Esophagus (tissue), 2 donors: ENCODE measurements at regions not wholly inside any gene's neighbourhood (a gene's known extent, or its start where the extent isn't known, plus 50 kb on each side); places are given as distances from the start of the nearest gene placed in this dataset.
"Not testable (repeated sequence)": the region's sequence is repeated elsewhere in the genome, so short reads cannot be mapped to it uniquely, and the experiment has no call there.

ENCODE experiments used
- H3K27ac ChIP-seq, 2 donors: one replicate each; pipeline ENCODE4 v1.5.1; 2013; ENCODE audit warnings: low read depth in 2 of 2, mild to moderate bottlenecking in 2 of 2, inconsistent platforms in 1 of 2, low read length in 1 of 2, moderate library complexity in 1 of 2
- H3K27me3 ChIP-seq, 2 donors: one replicate each; pipeline ENCODE4 v1.6.1; 2013; ENCODE audit warnings: low read length in 2 of 2, control low read depth in 1 of 2, mild to moderate bottlenecking in 1 of 2; ENCODE audit not compliant: insufficient read depth in 2 of 2, control insufficient read depth in 1 of 2
- H3K36me3 ChIP-seq, 2 donors: one replicate each; pipeline ENCODE4 v1.6.1; 2013; ENCODE audit warnings: low read length in 1 of 2; ENCODE audit not compliant: control insufficient read depth in 2 of 2, insufficient read depth in 2 of 2
- H3K4me1 ChIP-seq, 2 donors: one replicate each; pipeline ENCODE4 v1.6.1; 2013; ENCODE audit warnings: low read length in 1 of 2; ENCODE audit not compliant: control insufficient read depth in 2 of 2, insufficient read depth in 2 of 2
- H3K4me3 ChIP-seq, 2 donors: one replicate each; pipeline ENCODE4 v1.5.1; 2013; ENCODE audit warnings: low read length in 2 of 2, mild to moderate bottlenecking in 2 of 2, low read depth in 1 of 2, moderate library complexity in 1 of 2
- H3K9me3 ChIP-seq, 2 donors: one replicate each; pipeline ENCODE4 v1.6.1; 2013; ENCODE audit warnings: mild to moderate bottlenecking in 2 of 2, low read depth in 1 of 2, low read length in 1 of 2, moderate library complexity in 1 of 2; ENCODE audit not compliant: control insufficient read depth in 2 of 2, insufficient read depth in 1 of 2
- WGBS, 2 donors: extraction: QIAGEN DNeasy Blood & Tissue Kit; methylation state at CpG; one replicate each; pipeline ENCODE4 v1.1.7; 2013; 5-methylcytosine and 5-hydroxymethylcytosine counted together
- donor health status: healthy with polysubstance abuse.
- donor health status: Bipolar disorder and iron deficiency.

- Histone ChIP-seq H3K4me1 (no peaks in the 10 kb centered on the region), H3K27ac (no peak overlapping the region), H3K27me3 (no peaks in the 10 kb centered on the region), H3K4me3 (no peak overlapping the region), H3K9me3 (no peaks in the 10 kb centered on the region), H3K36me3 (no peaks in the 10 kb centered on the region)
- 61 to 63% methylated on average over 4 of the region's 4 CpGs for WGBS, 2 donors
These were observed 118.1 kb upstream of the NEIL3 start for GRCh38 chr4:177191586-177191985.

- Histone ChIP-seq H3K4me1 (no peaks in the 10 kb centered on the region), H3K27me3 (no peaks in the 10 kb centered on the region), H3K4me3 (no peak overlapping the region), H3K36me3 (no peaks in the 10 kb centered on the region), H3K9me3 (no peaks in the 10 kb centered on the region), H3K27ac (no peak overlapping the region)
- WGBS, 2 donors, result 82 to 88% methylated on average over 7 of the region's 7 CpGs
These were observed 117.7 kb upstream of the NEIL3 start for GRCh38 chr4:177191991-177192390.

GRCh38 chr4:177193024-177193715 is 116.5 kb upstream of the NEIL3 start:
- H3K27me3 ChIP-seq, H3K36me3 ChIP-seq, H3K27ac ChIP-seq, H3K9me3 ChIP-seq, H3K4me1 ChIP-seq, H3K4me3 ChIP-seq: not testable (repeated sequence)
- 97% methylated on average over 41 to 47 of the region's 47 CpGs for WGBS, 2 donors

GRCh38 chr4:177194906-177195305 is 114.8 kb upstream of the NEIL3 start:
- no peak overlapping the region for H3K4me3 ChIP-seq
- H3K9me3 ChIP-seq, result no peaks in the 10 kb centered on the region
- no peaks in the 10 kb centered on the region for H3K27me3 ChIP-seq
- no peak overlapping the region for H3K27ac ChIP-seq
- H3K36me3 ChIP-seq, result no peaks in the 10 kb centered on the region
- 78 to 83% methylated on average over 7 of the region's 7 CpGs for WGBS, 2 donors
- no peaks in the 10 kb centered on the region for H3K4me1 ChIP-seq

GRCh38 chr4:177196615-177197014 is 113.1 kb upstream of the NEIL3 start:
- Histone ChIP-seq H3K27me3 (no peaks in the 10 kb centered on the region), H3K4me3 (no peak overlapping the region)
- 69 to 74% methylated on average over 2 of the region's 2 CpGs for WGBS, 2 donors

GRCh38 chr4:177201614-177202013 is 108.1 kb upstream of the NEIL3 start:
- Histone ChIP-seq H3K4me1 (no peaks in the 10 kb centered on the region), H3K4me3 (no peak overlapping the region), H3K9me3 (no peaks in the 10 kb centered on the region), H3K36me3 (no peaks in the 10 kb centered on the region), H3K27ac (no peak overlapping the region), H3K27me3 (no peaks in the 10 kb centered on the region)
- WGBS, 2 donors, result 63 to 69% methylated on average over 1 of the region's 1 CpG

More at GRCh38 chr4:177196615-177197014, 113.1 kb upstream of the NEIL3 start:
- Histone ChIP-seq H3K9me3 (no peaks in the 10 kb centered on the region), H3K27ac (no peak overlapping the region), H3K4me1 (no peaks in the 10 kb centered on the region), H3K36me3 (no peaks in the 10 kb centered on the region)

- H3K27ac ChIP-seq, result no peak overlapping the region
- H3K4me3 ChIP-seq, result no peak overlapping the region
- no peaks in the 10 kb centered on the region for H3K36me3 ChIP-seq
- H3K4me1 ChIP-seq, result no peaks in the 10 kb centered on the region
- 27 to 36% methylated on average over 2 of the region's 2 CpGs for WGBS, 2 donors
- no peaks in the 10 kb centered on the region for H3K9me3 ChIP-seq
- H3K27me3 ChIP-seq, result no peaks in the 10 kb centered on the region
These were observed 105.5 kb upstream of the NEIL3 start for GRCh38 chr4:177204126-177204525.

GRCh38 chr4:177214935-177215334 is 94.7 kb upstream of the NEIL3 start:
- Histone ChIP-seq H3K4me3 (no peak overlapping the region), H3K36me3 (no peaks in the 10 kb centered on the region), H3K27ac (no peak overlapping the region), H3K9me3 (no peaks in the 10 kb centered on the region), H3K27me3 (no peaks in the 10 kb centered on the region), H3K4me1 (no peaks in the 10 kb centered on the region)
- WGBS, 2 donors, result 72 to 88% methylated on average over 5 of the region's 5 CpGs

- WGBS, 2 donors, result 58 to 64% methylated on average over 4 of the region's 4 CpGs
- no peaks in the 10 kb centered on the region for H3K27me3 ChIP-seq
These were observed 89.3 kb upstream of the NEIL3 start for GRCh38 chr4:177220376-177220775.

GRCh38 chr4:177222781-177223180 is 86.9 kb upstream of the NEIL3 start:
- no peak overlapping the region for H3K27ac ChIP-seq
- H3K27me3 ChIP-seq, result no peaks in the 10 kb centered on the region
- H3K4me3 ChIP-seq, result no peak overlapping the region
- 50 to 63% methylated on average over 2 of the region's 2 CpGs for WGBS, 2 donors
- no peaks in the 10 kb centered on the region for H3K9me3 ChIP-seq
- no peaks in the 10 kb centered on the region for H3K36me3 ChIP-seq
- H3K4me1 ChIP-seq, result no peaks in the 10 kb centered on the region

More at GRCh38 chr4:177220376-177220775, 89.3 kb upstream of the NEIL3 start:
- H3K36me3 ChIP-seq, result no peaks in the 10 kb centered on the region
- H3K4me3 ChIP-seq, result no peak overlapping the region
- no peaks in the 10 kb centered on the region for H3K4me1 ChIP-seq
- no peaks in the 10 kb centered on the region for H3K9me3 ChIP-seq
- H3K27ac ChIP-seq, result no peak overlapping the region
